ENCODE measurements at regions not wholly inside any gene's neighbourhood (a gene's known extent, or its start where the extent isn't known, plus 50 kb on each side); places are given as distances from the start of the nearest gene placed in this dataset.

GRCh38 chr13:72530471-72530870 lies 197.0 kb downstream of the MZT1 start:
- peaks cover 35% of the 10 kb centered on the region for H3K27me3 ChIP-seq (ENCODE audit: insufficient read depth, low read depth, low read length)
- H4K20me1 ChIP-seq (ENCODE audit: insufficient read depth) = no peaks in the 10 kb centered on the region
- TF ChIP-seq EP300 (conservative IDR thresholded peaks at IDR 0.05; ENCODE audit: poor library complexity, severe bottlenecking) (no peak), TAF1 (IDR thresholded peaks at IDR 0.05; ENCODE audit: low read depth) (no peak), MXI1 (conservative IDR thresholded peaks at IDR 0.05; ENCODE audit: poor library complexity, severe bottlenecking) (no peak), RAD21 (conservative IDR thresholded peaks at IDR 0.05) (no peak)
- no peak overlapping the region for H3K4me2 ChIP-seq (ENCODE audit: low read length)
- H3K27ac ChIP-seq (ENCODE audit: low read length) = no peak overlapping the region
- H3K36me3 ChIP-seq (ENCODE audit: insufficient read depth, low read length) = no peaks in the 10 kb centered on the region
- H3K79me2 ChIP-seq (replicated peaks; ENCODE audit: insufficient read depth, low read length) = no peaks in the 10 kb centered on the region
- no peaks in the 10 kb centered on the region for H3F3A ChIP-seq (ENCODE audit: insufficient read depth, low read length, poor library complexity, severe bottlenecking)
- H3K9ac ChIP-seq (ENCODE audit: low read length) = no peak overlapping the region
- H2AFZ ChIP-seq (ENCODE audit: low read depth, low read length) = no peak overlapping the region
- no peak overlapping the region for H3K4me3 ChIP-seq (ENCODE audit: low read length)
- no peaks in the 10 kb centered on the region for H3K9me2 ChIP-seq (ENCODE audit: insufficient read depth, low read length)
- no peaks in the 10 kb centered on the region for H3K9me3 ChIP-seq (ENCODE audit: low read length)

- TF ChIP-seq RAD21 (conservative IDR thresholded peaks at IDR 0.05) (no peak), EZH2 (IDR thresholded peaks at IDR 0.05; ENCODE audit: borderline replicate concordance, insufficient read depth, low read length, poor library complexity, severe bottlenecking) (no peak), TAF1 (IDR thresholded peaks at IDR 0.05; ENCODE audit: low read depth) (no peak), REST (IDR thresholded peaks at IDR 0.05; ENCODE audit: borderline replicate concordance) (no peak), SMC3 (conservative IDR thresholded peaks at IDR 0.05; ENCODE audit: poor library complexity) (no peak), CTCF (IDR thresholded peaks at IDR 0.05; ENCODE audit: poor library complexity, severe bottlenecking) (no peak), POLR2AphosphoS5 (IDR thresholded peaks at IDR 0.05) (no peak), EP300 (conservative IDR thresholded peaks at IDR 0.05; ENCODE audit: poor library complexity, severe bottlenecking) (no peak), MXI1 (conservative IDR thresholded peaks at IDR 0.05; ENCODE audit: poor library complexity, severe bottlenecking) (no peak)
- H4K20me1 ChIP-seq (ENCODE audit: insufficient read depth) = no peaks in the 10 kb centered on the region
- H3K27me3 ChIP-seq (ENCODE audit: insufficient read depth, low read depth, low read length) = peaks cover 25% of the 10 kb centered on the region
- no peaks in the 10 kb centered on the region for H3F3A ChIP-seq (ENCODE audit: insufficient read depth, low read length, poor library complexity, severe bottlenecking)
- H3K36me3 ChIP-seq (ENCODE audit: insufficient read depth, low read length) = no peaks in the 10 kb centered on the region
- no peak overlapping the region for H3K9ac ChIP-seq (ENCODE audit: low read length)
- no peaks in the 10 kb centered on the region for H3K9me2 ChIP-seq (ENCODE audit: insufficient read depth, low read length)
- no peak overlapping the region for H2AFZ ChIP-seq (ENCODE audit: low read depth, low read length)
- no peaks in the 10 kb centered on the region for H3K79me2 ChIP-seq (replicated peaks; ENCODE audit: insufficient read depth, low read length)
- H3K4me3 ChIP-seq (ENCODE audit: low read length) = no peak overlapping the region
- no peaks in the 10 kb centered on the region for H3K9me3 ChIP-seq (ENCODE audit: low read length)
- H3K27ac ChIP-seq (ENCODE audit: low read length) = no peak overlapping the region
- no peak overlapping the region for H3K4me2 ChIP-seq (ENCODE audit: low read length)
Observed at GRCh38 chr13:72527333-72527732, 200.1 kb downstream of the MZT1 start.

- no peaks in the 10 kb centered on the region for H3F3A ChIP-seq (ENCODE audit: insufficient read depth, low read length, poor library complexity, severe bottlenecking)
- TF ChIP-seq RAD21 (conservative IDR thresholded peaks at IDR 0.05) (no peak), POLR2AphosphoS5 (IDR thresholded peaks at IDR 0.05) (no peak), CTCF (IDR thresholded peaks at IDR 0.05; ENCODE audit: poor library complexity, severe bottlenecking) (no peak), EZH2 (IDR thresholded peaks at IDR 0.05; ENCODE audit: borderline replicate concordance, insufficient read depth, low read length, poor library complexity, severe bottlenecking) (no peak), TAF1 (IDR thresholded peaks at IDR 0.05; ENCODE audit: low read depth) (no peak), REST (IDR thresholded peaks at IDR 0.05; ENCODE audit: borderline replicate concordance) (no peak), EP300 (conservative IDR thresholded peaks at IDR 0.05; ENCODE audit: poor library complexity, severe bottlenecking) (no peak)
Observed at GRCh38 chr13:72523593-72523992, 203.8 kb downstream of the MZT1 start.

More at GRCh38 chr13:72523593-72523992, 203.8 kb downstream of the MZT1 start:
- H3K4me2 ChIP-seq (ENCODE audit: low read length) = no peak overlapping the region
- no peak overlapping the region for H3K9ac ChIP-seq (ENCODE audit: low read length)
- no peaks in the 10 kb centered on the region for H3K79me2 ChIP-seq (replicated peaks; ENCODE audit: insufficient read depth, low read length)
- H3K27me3 ChIP-seq (ENCODE audit: insufficient read depth, low read depth, low read length) = peaks cover 7% of the 10 kb centered on the region
- no peaks in the 10 kb centered on the region for H3K36me3 ChIP-seq (ENCODE audit: insufficient read depth, low read length)
- no peaks in the 10 kb centered on the region for H3K9me3 ChIP-seq (ENCODE audit: low read length)
- H2AFZ ChIP-seq (ENCODE audit: low read depth, low read length) = no peak overlapping the region
- H3K4me3 ChIP-seq (ENCODE audit: low read length) = no peak overlapping the region
- no peak overlapping the region for H3K27ac ChIP-seq (ENCODE audit: low read length)
- H3K9me2 ChIP-seq (ENCODE audit: insufficient read depth, low read length) = no peaks in the 10 kb centered on the region
- H4K20me1 ChIP-seq (ENCODE audit: insufficient read depth) = no peaks in the 10 kb centered on the region

Measured in neural cell (in vitro differentiated cells).